ENCODE measurements at regions not wholly inside any gene's neighbourhood (a gene's known extent, or its start where the extent isn't known, plus 50 kb on each side); places are given as distances from the start of the nearest gene placed in this dataset.
A peak's percentile ranks its signal among the peaks of the same experiment; 100 is the strongest.

DNA sequence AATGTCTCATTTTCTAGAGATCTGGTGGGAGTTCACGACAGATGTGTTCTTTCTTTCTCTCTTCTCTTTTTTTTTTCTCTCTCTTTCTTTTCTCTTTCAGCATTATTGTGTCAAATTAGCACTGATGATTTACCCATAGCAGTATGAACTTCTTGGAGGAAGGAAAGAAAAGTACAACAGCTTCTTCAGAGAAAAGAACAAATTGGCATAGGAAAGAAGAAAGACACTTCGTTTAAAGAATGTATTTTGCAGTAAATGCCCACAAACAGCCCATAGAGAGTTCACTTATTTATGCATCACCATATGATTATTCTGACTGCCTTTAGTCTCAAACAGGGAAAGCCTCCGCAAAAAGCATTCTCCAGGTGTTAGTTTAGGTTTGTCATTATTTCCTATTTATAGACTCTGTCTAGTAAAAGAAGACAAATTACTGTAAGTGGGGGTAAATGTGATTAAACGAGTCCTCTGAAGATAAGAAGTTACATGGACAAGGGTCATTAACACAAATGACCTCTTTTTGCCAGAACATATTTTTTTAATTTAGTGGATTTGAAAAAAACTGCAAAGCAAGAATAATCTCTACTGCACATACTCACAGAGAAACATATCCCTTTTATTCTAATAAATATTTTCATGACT is 68.0 kb downstream of the POU5F2 start:
- TF ChIP-seq SIN3A (IDR thresholded peaks at IDR 0.05; ENCODE audit: borderline replicate concordance, low read depth, low read length) (no peak), EP300 (IDR thresholded peaks at IDR 0.05; ENCODE audit: borderline replicate concordance in 1 of 2, low read depth in 1 of 2, low read length in 1 of 2) (peak in 1 of 2 experiments; percentile 88; a peak in 2 of 4 replicates), GABPA (IDR thresholded peaks at IDR 0.05; ENCODE audit: low read depth) (no peak), JUND (IDR thresholded peaks at IDR 0.05) (no peak), TEAD4 (IDR thresholded peaks at IDR 0.05; ENCODE audit: borderline replicate concordance, insufficient read depth) (no peak)
- TF ChIP-seq, protein P1, sequence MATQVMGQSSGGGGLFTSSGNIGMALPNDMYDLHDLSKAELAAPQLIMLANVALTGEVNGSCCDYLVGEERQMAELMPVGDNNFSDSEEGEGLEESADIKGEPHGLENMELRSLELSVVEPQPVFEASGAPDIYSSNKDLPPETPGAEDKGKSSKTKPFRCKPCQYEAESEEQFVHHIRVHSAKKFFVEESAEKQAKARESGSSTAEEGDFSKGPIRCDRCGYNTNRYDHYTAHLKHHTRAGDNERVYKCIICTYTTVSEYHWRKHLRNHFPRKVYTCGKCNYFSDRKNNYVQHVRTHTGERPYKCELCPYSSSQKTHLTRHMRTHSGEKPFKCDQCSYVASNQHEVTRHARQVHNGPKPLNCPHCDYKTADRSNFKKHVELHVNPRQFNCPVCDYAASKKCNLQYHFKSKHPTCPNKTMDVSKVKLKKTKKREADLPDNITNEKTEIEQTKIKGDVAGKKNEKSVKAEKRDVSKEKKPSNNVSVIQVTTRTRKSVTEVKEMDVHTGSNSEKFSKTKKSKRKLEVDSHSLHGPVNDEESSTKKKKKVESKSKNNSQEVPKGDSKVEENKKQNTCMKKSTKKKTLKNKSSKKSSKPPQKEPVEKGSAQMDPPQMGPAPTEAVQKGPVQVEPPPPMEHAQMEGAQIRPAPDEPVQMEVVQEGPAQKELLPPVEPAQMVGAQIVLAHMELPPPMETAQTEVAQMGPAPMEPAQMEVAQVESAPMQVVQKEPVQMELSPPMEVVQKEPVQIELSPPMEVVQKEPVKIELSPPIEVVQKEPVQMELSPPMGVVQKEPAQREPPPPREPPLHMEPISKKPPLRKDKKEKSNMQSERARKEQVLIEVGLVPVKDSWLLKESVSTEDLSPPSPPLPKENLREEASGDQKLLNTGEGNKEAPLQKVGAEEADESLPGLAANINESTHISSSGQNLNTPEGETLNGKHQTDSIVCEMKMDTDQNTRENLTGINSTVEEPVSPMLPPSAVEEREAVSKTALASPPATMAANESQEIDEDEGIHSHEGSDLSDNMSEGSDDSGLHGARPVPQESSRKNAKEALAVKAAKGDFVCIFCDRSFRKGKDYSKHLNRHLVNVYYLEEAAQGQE (IDR thresholded peaks at IDR 0.05; ENCODE audit: low read depth, low read length) = no peak
- TF ChIP-seq, protein P2, sequence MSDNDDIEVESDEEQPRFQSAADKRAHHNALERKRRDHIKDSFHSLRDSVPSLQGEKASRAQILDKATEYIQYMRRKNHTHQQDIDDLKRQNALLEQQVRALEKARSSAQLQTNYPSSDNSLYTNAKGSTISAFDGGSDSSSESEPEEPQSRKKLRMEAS (IDR thresholded peaks at IDR 0.05; ENCODE audit: low read depth) = no peak
